Liver (tissue), 8 donors: ENCODE measurements at regions not wholly inside any gene's neighbourhood (a gene's known extent, or its start where the extent isn't known, plus 50 kb on each side); places are given as distances from the start of the nearest gene placed in this dataset.

Source experiments
- DNase-seq: peaks from one replicate; pipeline ENCODE4 v3.0.0-alpha.2; 2017; ENCODE audit warnings: low spot score
- H3K27ac ChIP-seq, 2 donors: one replicate each; pipeline ENCODE4 v1.7.0; 2013; ENCODE audit warnings: inconsistent platforms in 2 of 2, low read length in 2 of 2, control low read depth in 1 of 2, low read depth in 1 of 2, mild to moderate bottlenecking in 1 of 2
- H3K27me3 ChIP-seq, 4 donors: one replicate each; pipeline versions ENCODE4 v1.6.1 to v1.7.0; 2013; ENCODE audit warnings: low read length in 3 of 4, inconsistent platforms in 1 of 4, mild to moderate bottlenecking in 1 of 4, moderate library complexity in 1 of 4; ENCODE audit not compliant: control insufficient read depth in 4 of 4, insufficient read depth in 4 of 4
- H3K36me3 ChIP-seq, 4 donors: one replicate each; pipeline versions ENCODE4 v1.6.1 to v1.7.0; 2013; ENCODE audit warnings: low read length in 3 of 4, mild to moderate bottlenecking in 3 of 4, low read depth in 1 of 4, moderate library complexity in 1 of 4; ENCODE audit not compliant: control insufficient read depth in 4 of 4, insufficient read depth in 3 of 4
- H3K4me1 ChIP-seq, 4 donors: one replicate each; pipeline versions ENCODE4 v1.6.1 to v1.7.0; 2013; ENCODE audit warnings: low read length in 3 of 4, mild to moderate bottlenecking in 3 of 4, moderate library complexity in 1 of 4; ENCODE audit not compliant: control insufficient read depth in 4 of 4, insufficient read depth in 4 of 4
- H3K4me3 ChIP-seq, 3 donors: one replicate each; pipeline versions ENCODE4 v1.6.1 to v1.7.0; 2013; ENCODE audit warnings: low read length in 3 of 3, control low read depth in 1 of 3, low read depth in 1 of 3, mild to moderate bottlenecking in 1 of 3
- H3K9ac ChIP-seq, 2 donors: one replicate each; pipeline ENCODE4 v1.7.0; 2013; ENCODE audit warnings: low read length in 2 of 2, mild to moderate bottlenecking in 2 of 2, moderate library complexity in 2 of 2, control low read depth in 1 of 2, low read depth in 1 of 2
- H3K9me3 ChIP-seq, 4 donors: one replicate each; pipeline versions ENCODE4 v1.6.1 to v1.7.0; 2013; ENCODE audit warnings: low read length in 3 of 4; ENCODE audit not compliant: control insufficient read depth in 4 of 4
- EGR1 ChIP-seq, 2 donors: IDR thresholded peaks; 2 replicates each; pipeline ENCODE4 v1.6.1; 2016 to 2018; ENCODE audit warnings: antibody characterized with exemption in 2 of 2, low read depth in 2 of 2
- GABPA ChIP-seq, 2 donors: IDR thresholded peaks in 1 of 2; conservative IDR thresholded peaks in 1 of 2; 2 replicates each; pipeline ENCODE4 v1.6.1; 2016; ENCODE audit warnings: antibody characterized with exemption in 2 of 2, mild to moderate bottlenecking in 1 of 2, moderate library complexity in 1 of 2
- JUND ChIP-seq, 2 donors: IDR thresholded peaks; 2 replicates each; pipeline ENCODE4 v1.6.1; 2016; ENCODE audit warnings: antibody characterized with exemption in 2 of 2
- RXRA ChIP-seq, 2 donors: IDR thresholded peaks; 2 replicates each; pipeline ENCODE4 v1.6.1; 2017 to 2018; ENCODE audit warnings: antibody characterized with exemption in 2 of 2, mild to moderate bottlenecking in 1 of 2
- YY1 ChIP-seq: IDR thresholded peaks from 2 replicates; pipeline ENCODE4 v1.6.1; 2016; ENCODE audit warnings: antibody characterized with exemption, mild to moderate bottlenecking
- WGBS: extraction: QIAGEN DNeasy Blood & Tissue Kit; methylation state at CpG from one replicate; pipeline ENCODE4 v1.1.7; 2013; 5-methylcytosine and 5-hydroxymethylcytosine counted together
- TF ChIP-seq, protein P1 (sequence below): IDR thresholded peaks from 2 replicates; pipeline ENCODE4 v1.6.1; 2016; ENCODE audit warnings: antibody characterized with exemption
- TF ChIP-seq, protein P2 (sequence below): IDR thresholded peaks from 2 replicates; pipeline ENCODE4 v1.6.1; 2016; ENCODE audit warnings: antibody characterized with exemption, mild to moderate bottlenecking
- TF ChIP-seq, protein P3 (sequence below): fragments of 150-350 bp; IDR thresholded peaks from 2 replicates; pipeline ENCODE4 v1.5.1; 2017; ENCODE audit warnings: improper control_type of control experiment, low read depth, low read length; ENCODE audit not compliant: missing input control
- donor health status: healthy.
- donor health status: healthy.
- donor health status: healthy.
- donor health status: healthy.
- donor health status: healthy.

GRCh38 chr21:43282358-43283120, 113.7 kb downstream of the CRYAA start (continued):
- TF ChIP-seq, protein P1, sequence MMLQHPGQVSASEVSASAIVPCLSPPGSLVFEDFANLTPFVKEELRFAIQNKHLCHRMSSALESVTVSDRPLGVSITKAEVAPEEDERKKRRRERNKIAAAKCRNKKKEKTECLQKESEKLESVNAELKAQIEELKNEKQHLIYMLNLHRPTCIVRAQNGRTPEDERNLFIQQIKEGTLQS, result no peak

DNA sequence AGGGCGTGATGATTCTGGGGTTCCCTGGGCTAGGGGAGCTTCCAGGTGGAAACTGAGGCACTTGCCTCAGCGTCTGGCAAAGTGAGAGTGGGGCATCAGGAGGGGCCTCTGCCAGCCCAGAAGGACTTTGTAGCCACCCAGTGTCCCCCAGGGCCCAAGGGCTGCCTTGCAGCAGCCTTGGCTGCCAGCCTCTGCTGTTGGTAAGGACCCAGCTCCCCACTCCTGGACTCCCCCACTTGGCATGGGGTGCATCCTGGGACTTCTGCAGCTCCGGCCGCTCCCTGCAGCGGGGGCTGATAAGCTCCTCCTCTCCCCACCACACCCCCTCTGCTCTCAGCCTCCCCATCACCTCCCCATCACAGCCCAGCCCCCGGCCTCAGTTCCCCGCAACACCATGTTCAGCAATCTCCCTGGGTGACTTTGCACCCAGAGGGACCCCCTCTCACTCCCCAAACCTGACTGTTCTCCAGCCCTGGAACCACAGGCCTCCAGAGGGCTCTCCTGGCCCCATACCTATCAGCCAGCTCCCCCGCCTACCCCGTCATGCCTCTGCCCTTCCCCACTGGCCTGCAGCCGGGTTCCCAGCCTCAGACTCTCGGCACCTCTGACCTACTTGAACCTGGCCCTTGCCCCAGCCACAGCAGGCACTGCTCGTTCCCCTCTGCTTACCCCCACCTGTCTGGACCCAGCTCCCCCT, 113.0 kb downstream of the CRYAA start:
- DNase-seq, result no peak
- no peak overlapping the region for H3K9ac ChIP-seq

DNA sequence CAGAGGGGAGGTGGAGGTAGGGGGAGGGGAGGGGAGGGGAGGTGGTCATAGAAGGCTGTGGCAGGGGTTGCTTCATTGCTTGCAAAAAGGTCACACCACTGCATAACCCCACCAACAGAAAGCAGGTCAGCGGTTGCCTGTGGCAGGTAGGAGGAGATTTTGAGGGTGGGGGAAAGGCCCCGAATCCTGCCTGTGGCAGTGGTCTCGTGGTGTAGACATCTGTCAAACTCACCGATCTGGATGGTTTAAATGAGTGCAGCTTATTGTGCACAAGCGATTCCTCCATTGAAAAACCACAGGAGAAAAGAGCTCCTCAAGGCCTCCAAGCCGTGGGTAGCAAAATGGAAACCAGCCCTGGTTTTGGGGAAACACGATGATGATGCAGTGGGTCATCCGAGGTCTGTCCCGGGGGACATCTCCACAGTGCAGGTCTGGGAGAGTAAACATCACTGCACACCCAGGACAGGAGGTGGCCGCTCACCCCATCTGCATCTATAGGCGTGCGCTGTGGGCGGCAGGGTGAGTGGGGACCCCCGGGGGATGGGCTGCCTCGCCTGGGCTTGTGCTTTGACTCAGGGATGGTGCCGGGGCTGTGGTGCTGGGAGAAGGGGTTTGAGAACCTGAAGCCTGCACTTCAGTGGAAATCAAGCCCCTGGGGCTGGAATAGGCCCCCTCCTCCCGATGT, 112.3 kb downstream of the CRYAA start:
- WGBS, result 76% methylated on average over 17 of the region's 17 CpGs
- Histone ChIP-seq H3K36me3 (no peaks in the 10 kb centered on the region), H3K4me3 (no peak overlapping the region), H3K4me1 (no peaks in the 10 kb centered on the region), H3K27me3 (no peaks in the 10 kb centered on the region), H3K9ac (no peak overlapping the region), H3K27ac (no peak overlapping the region), H3K9me3 (no peaks in the 10 kb centered on the region)
- TF ChIP-seq GABPA (IDR thresholded peaks at IDR 0.05 in 1 of 2, conservative IDR thresholded peaks at IDR 0.05 in 1 of 2) (no peak), RXRA (IDR thresholded peaks at IDR 0.05) (no peak), YY1 (no peak)
- TF ChIP-seq, protein P2, sequence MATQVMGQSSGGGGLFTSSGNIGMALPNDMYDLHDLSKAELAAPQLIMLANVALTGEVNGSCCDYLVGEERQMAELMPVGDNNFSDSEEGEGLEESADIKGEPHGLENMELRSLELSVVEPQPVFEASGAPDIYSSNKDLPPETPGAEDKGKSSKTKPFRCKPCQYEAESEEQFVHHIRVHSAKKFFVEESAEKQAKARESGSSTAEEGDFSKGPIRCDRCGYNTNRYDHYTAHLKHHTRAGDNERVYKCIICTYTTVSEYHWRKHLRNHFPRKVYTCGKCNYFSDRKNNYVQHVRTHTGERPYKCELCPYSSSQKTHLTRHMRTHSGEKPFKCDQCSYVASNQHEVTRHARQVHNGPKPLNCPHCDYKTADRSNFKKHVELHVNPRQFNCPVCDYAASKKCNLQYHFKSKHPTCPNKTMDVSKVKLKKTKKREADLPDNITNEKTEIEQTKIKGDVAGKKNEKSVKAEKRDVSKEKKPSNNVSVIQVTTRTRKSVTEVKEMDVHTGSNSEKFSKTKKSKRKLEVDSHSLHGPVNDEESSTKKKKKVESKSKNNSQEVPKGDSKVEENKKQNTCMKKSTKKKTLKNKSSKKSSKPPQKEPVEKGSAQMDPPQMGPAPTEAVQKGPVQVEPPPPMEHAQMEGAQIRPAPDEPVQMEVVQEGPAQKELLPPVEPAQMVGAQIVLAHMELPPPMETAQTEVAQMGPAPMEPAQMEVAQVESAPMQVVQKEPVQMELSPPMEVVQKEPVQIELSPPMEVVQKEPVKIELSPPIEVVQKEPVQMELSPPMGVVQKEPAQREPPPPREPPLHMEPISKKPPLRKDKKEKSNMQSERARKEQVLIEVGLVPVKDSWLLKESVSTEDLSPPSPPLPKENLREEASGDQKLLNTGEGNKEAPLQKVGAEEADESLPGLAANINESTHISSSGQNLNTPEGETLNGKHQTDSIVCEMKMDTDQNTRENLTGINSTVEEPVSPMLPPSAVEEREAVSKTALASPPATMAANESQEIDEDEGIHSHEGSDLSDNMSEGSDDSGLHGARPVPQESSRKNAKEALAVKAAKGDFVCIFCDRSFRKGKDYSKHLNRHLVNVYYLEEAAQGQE, result no peak
- TF ChIP-seq, protein P3, sequence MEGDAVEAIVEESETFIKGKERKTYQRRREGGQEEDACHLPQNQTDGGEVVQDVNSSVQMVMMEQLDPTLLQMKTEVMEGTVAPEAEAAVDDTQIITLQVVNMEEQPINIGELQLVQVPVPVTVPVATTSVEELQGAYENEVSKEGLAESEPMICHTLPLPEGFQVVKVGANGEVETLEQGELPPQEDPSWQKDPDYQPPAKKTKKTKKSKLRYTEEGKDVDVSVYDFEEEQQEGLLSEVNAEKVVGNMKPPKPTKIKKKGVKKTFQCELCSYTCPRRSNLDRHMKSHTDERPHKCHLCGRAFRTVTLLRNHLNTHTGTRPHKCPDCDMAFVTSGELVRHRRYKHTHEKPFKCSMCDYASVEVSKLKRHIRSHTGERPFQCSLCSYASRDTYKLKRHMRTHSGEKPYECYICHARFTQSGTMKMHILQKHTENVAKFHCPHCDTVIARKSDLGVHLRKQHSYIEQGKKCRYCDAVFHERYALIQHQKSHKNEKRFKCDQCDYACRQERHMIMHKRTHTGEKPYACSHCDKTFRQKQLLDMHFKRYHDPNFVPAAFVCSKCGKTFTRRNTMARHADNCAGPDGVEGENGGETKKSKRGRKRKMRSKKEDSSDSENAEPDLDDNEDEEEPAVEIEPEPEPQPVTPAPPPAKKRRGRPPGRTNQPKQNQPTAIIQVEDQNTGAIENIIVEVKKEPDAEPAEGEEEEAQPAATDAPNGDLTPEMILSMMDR, result no peak
- DNase-seq, result no peak

More for the DNA sequence above, 113.0 kb downstream of the CRYAA start:
- no peak overlapping the region for H3K4me3 ChIP-seq
- H3K27ac ChIP-seq, result no peak overlapping the region
- TF ChIP-seq JUND (IDR thresholded peaks at IDR 0.05) (no peak), GABPA (IDR thresholded peaks at IDR 0.05 in 1 of 2, conservative IDR thresholded peaks at IDR 0.05 in 1 of 2) (no peak), EGR1 (IDR thresholded peaks at IDR 0.05; ENCODE audit: low read depth in 2 of 2) (no peak)
- no peaks in the 10 kb centered on the region for H3K27me3 ChIP-seq
- WGBS, result 91% methylated on average over 12 of the region's 12 CpGs
- H3K9me3 ChIP-seq, result no peaks in the 10 kb centered on the region
- H3K4me1 ChIP-seq, result no peaks in the 10 kb centered on the region
- no peaks in the 10 kb centered on the region for H3K36me3 ChIP-seq
